Hematopoietic multipotent progenitor cell treated with erythropoietin and hydrocortisone succinate and interleukin-3 and kit ligand, for 17 days (in vitro differentiated cells): ENCODE measurements at regions not wholly inside any gene's neighbourhood (a gene's known extent, or its start where the extent isn't known, plus 50 kb on each side); places are given as distances from the start of the nearest gene placed in this dataset.
"Not testable (repeated sequence)": the region's sequence is repeated elsewhere in the genome, so short reads cannot be mapped to it uniquely, and the experiment has no call there.

ENCODE experiments used
- DNase-seq: peaks from one replicate; pipeline ENCODE4 v3.0.0-alpha.2; 2015; ENCODE audit warnings: low spot score

- DNase-seq = no peak
Observed at GRCh38 chr21:25487046-25487594, 120.2 kb downstream of the MRPL39 start.

- no peak for DNase-seq
Observed at GRCh38 chr21:25485914-25486313, 121.4 kb downstream of the MRPL39 start.

- DNase-seq = no peak
Observed at GRCh38 chr21:25467896-25468295, 139.4 kb downstream of the MRPL39 start.

- not testable (repeated sequence) for DNase-seq
Observed at GRCh38 chr21:25467071-25467470, 140.2 kb downstream of the MRPL39 start.

GRCh38 chr21:25466470-25466869, 140.8 kb downstream of the MRPL39 start:
- no peak for DNase-seq

- DNase-seq = no peak
Observed at GRCh38 chr21:25465263-25465662, 142.0 kb downstream of the MRPL39 start.

GRCh38 chr21:25464275-25464674, 143.0 kb downstream of the MRPL39 start:
- DNase-seq = no peak

GRCh38 chr21:25462517-25462971, 144.7 kb downstream of the MRPL39 start:
- no peak for DNase-seq

GRCh38 chr21:25461725-25462124, 145.6 kb downstream of the MRPL39 start:
- no peak for DNase-seq

GRCh38 chr21:25459993-25460392, 147.3 kb downstream of the MRPL39 start:
- no peak for DNase-seq

GRCh38 chr21:25459365-25459764, 147.9 kb downstream of the MRPL39 start:
- no peak for DNase-seq

- no peak for DNase-seq
Observed at GRCh38 chr21:25458484-25458883, 148.8 kb downstream of the MRPL39 start.

- DNase-seq = no peak
Observed at GRCh38 chr21:25457946-25458345, 149.3 kb downstream of the MRPL39 start.

GRCh38 chr21:25457411-25457810, 149.9 kb downstream of the MRPL39 start:
- no peak for DNase-seq

GRCh38 chr21:25456672-25457071, 150.6 kb downstream of the MRPL39 start:
- DNase-seq = no peak

- DNase-seq = no peak
Observed at GRCh38 chr21:25453524-25453923, 153.8 kb downstream of the MRPL39 start.

- no peak for DNase-seq
Observed at GRCh38 chr21:25449950-25450349, 157.3 kb downstream of the MRPL39 start.

- no peak for DNase-seq
Observed at GRCh38 chr21:25441835-25442234, 165.4 kb downstream of the MRPL39 start.

- not testable (repeated sequence) for DNase-seq
Observed at GRCh38 chr21:25437465-25437864, 169.8 kb downstream of the MRPL39 start.

- DNase-seq = no peak
Observed at GRCh38 chr21:25428537-25428936, 178.7 kb downstream of the MRPL39 start.

GRCh38 chr21:25427828-25428227, 179.5 kb downstream of the MRPL39 start:
- no peak for DNase-seq

- no peak for DNase-seq
Observed at GRCh38 chr21:25426580-25426979, 180.7 kb downstream of the MRPL39 start.

GRCh38 chr21:25425156-25425555, 182.1 kb downstream of the MRPL39 start:
- DNase-seq = no peak

GRCh38 chr21:25424634-25425033, 182.6 kb downstream of the MRPL39 start:
- no peak for DNase-seq

GRCh38 chr21:25424048-25424447, 183.2 kb downstream of the MRPL39 start:
- no peak for DNase-seq
